Retinal pigment epithelial cell (primary cell): ENCODE measurements at regions not wholly inside any gene's neighbourhood (a gene's known extent, or its start where the extent isn't known, plus 50 kb on each side); places are given as distances from the start of the nearest gene placed in this dataset.

Experiments used
- DNase-seq: peaks from one replicate; pipeline ENCODE4 v3.0.0-alpha.2; 2010; ENCODE audit warnings: low read depth
- H3K4me3 ChIP-seq: 2 replicates; pipeline ENCODE4 v1.5.1; 2011; ENCODE audit warnings: mild to moderate bottlenecking, low read length, control low read depth, moderate library complexity
- CTCF ChIP-seq: conservative IDR thresholded peaks from 2 replicates; pipeline ENCODE4 v1.5.1; 2011; ENCODE audit warnings: low read depth, low read length, control low read depth, inconsistent platforms

GRCh38 chr20:48262955-48263354 is 477.7 kb upstream of the SULF2 start:
- no peak overlapping the region for H3K4me3 ChIP-seq
- TF ChIP-seq CTCF, result no peak
- no peak for DNase-seq

DNA sequence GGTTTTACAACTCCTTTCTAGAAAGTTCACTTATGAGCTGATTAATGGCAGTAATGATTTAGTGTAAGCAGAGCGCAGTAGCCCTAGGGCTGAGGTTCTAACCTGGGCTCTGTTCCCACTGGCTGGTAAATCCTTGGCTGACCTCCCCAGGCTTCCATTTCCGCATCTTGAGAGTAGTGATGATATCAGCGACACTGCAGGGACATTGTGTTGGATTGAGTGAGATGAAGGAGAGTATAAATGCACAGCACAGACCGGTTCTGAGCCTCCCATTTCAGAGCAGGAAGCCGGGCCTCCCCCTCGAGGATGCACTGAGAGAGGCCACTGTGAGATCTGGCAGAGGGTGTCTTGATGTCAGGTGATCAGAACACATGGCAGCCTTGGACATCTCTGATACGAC is 477.2 kb upstream of the SULF2 start:
- DNase-seq, result no peak
- no peak overlapping the region for H3K4me3 ChIP-seq
- TF ChIP-seq CTCF, result no peak

DNA sequence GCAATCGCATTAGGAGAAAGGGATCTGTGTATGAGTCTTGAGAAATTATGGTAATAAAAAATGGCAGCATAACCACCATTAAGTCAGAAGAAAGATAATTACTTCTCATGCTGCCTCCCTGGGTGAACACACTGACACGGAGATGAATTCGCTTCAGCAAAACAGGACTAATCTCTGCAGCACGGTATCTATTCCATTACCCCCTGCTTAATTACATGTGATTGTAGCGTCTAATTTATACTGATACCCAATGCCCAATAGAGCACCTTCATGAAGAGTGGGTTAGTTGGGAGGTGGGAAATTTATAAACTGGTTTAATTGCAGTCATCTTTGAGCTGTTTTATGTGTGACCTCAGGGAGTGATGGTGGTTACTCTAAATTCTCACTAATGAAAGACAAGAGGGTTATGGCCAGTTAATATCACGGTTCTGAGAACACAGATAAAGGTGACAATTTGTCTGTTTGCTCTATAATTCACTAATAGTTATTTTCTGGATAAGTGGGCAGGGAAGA is 476.2 kb upstream of the SULF2 start:
- no peak for DNase-seq
- H3K4me3 ChIP-seq, result no peak overlapping the region
- no peak for TF ChIP-seq CTCF

- H3K4me3 ChIP-seq, result no peak overlapping the region
- DNase-seq, result no peak
- TF ChIP-seq CTCF, result no peak
Measured at GRCh38 chr20:48260129-48260756, 475.0 kb upstream of the SULF2 start.

DNA sequence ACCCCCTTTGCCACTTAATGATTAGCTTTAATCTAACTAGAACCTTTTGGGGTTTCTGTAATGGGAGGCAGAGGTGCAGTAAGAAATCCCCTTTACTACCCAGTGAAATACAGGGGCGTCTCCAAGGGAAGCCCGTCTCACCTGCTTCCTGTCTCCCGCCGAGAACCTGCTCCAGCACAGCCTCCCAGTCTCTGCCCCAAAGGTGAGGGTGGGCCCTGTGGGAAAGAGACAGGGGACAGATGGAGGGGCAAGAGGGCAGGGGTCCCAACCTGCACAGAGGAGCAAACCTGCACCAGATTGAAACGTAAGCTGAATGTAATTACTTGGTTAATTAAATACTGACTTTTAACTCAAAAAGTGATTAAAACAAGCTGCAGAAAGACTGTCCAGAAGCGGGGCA is 474.2 kb upstream of the SULF2 start:
- H3K4me3 ChIP-seq, result no peak overlapping the region
- no peak for TF ChIP-seq CTCF
- DNase-seq, result no peak

GRCh38 chr20:48257833-48258232 is 472.6 kb upstream of the SULF2 start:
- no peak overlapping the region for H3K4me3 ChIP-seq
- DNase-seq, result no peak
- TF ChIP-seq CTCF, result no peak

- DNase-seq, result no peak
- no peak for TF ChIP-seq CTCF
- no peak overlapping the region for H3K4me3 ChIP-seq
Measured at GRCh38 chr20:48247961-48248360, 462.7 kb upstream of the SULF2 start.
